H9 (cell line): ENCODE measurements at regions not wholly inside any gene's neighbourhood (a gene's known extent, or its start where the extent isn't known, plus 50 kb on each side); places are given as distances from the start of the nearest gene placed in this dataset.

Experiments used
- DNase-seq: peaks from one replicate; pipeline ENCODE4 v3.0.0-alpha.2; 2017
- H2AFZ ChIP-seq: one replicate; pipeline ENCODE4 v1.6.1; 2013; ENCODE audit warnings: mild to moderate bottlenecking, low read length, control low read depth, moderate library complexity
- H2AK5ac ChIP-seq: 2 replicates; pipeline ENCODE4 v1.6.1; 2013; ENCODE audit warnings: low read length, control low read depth, mixed read lengths; ENCODE audit not compliant: insufficient read length
- H2BK120ac ChIP-seq: one replicate; pipeline ENCODE4 v1.6.1; 2013; ENCODE audit warnings: low read depth, mild to moderate bottlenecking, low read length, control low read depth, inconsistent platforms; ENCODE audit not compliant: poor library complexity, severe bottlenecking
- H2BK12ac ChIP-seq: 2 replicates; pipeline ENCODE4 v1.6.1; 2013; ENCODE audit warnings: low read length, control low read depth, mixed read lengths, low read depth; ENCODE audit not compliant: insufficient read length
- H2BK15ac ChIP-seq: 2 replicates; pipeline ENCODE4 v1.6.1; 2013; ENCODE audit warnings: low read depth, low read length, control low read depth
- H2BK20ac ChIP-seq: one replicate; pipeline ENCODE4 v1.6.1; 2013; ENCODE audit warnings: low read depth, mild to moderate bottlenecking, low read length, control low read depth, inconsistent platforms; ENCODE audit not compliant: poor library complexity, severe bottlenecking
- H2BK5ac ChIP-seq: 2 replicates; pipeline ENCODE4 v1.6.1; 2013; ENCODE audit warnings: low read length, control low read depth, mixed read lengths; ENCODE audit not compliant: insufficient read length
- H3K14ac ChIP-seq: 2 replicates; pipeline ENCODE4 v1.6.1; 2013; ENCODE audit warnings: low read length, control low read depth; ENCODE audit not compliant: insufficient read depth
- H3K18ac ChIP-seq: 2 replicates; pipeline ENCODE4 v1.6.1; 2013; ENCODE audit warnings: low read depth, mild to moderate bottlenecking, mixed read lengths, low read length, control low read depth; ENCODE audit not compliant: insufficient read length
- H3K23ac ChIP-seq: 2 replicates; pipeline ENCODE4 v1.6.1; 2013; ENCODE audit warnings: low read length, control low read depth, mixed read lengths, low read depth; ENCODE audit not compliant: insufficient read length
- H3K23me2 ChIP-seq: 2 replicates; pipeline ENCODE4 v1.6.1; 2013; ENCODE audit warnings: low read depth, mild to moderate bottlenecking, mixed read lengths, low read length, control low read depth; ENCODE audit not compliant: insufficient read length, poor library complexity, severe bottlenecking
- H3K27ac ChIP-seq: 2 replicates; pipeline ENCODE4 v1.5.1; 2013; ENCODE audit warnings: low read length, control low read depth, mixed read lengths, low read depth; ENCODE audit not compliant: insufficient read length
- H3K27me3 ChIP-seq: 2 replicates; pipeline ENCODE4 v1.6.1; 2013; ENCODE audit warnings: low read length, control low read depth, inconsistent platforms; ENCODE audit not compliant: insufficient read depth
- H3K4ac ChIP-seq: 2 replicates; pipeline ENCODE4 v1.6.1; 2013; ENCODE audit warnings: low read depth, mild to moderate bottlenecking, control low read depth, inconsistent platforms, low read length, moderate library complexity
- H3K4me1 ChIP-seq: 2 replicates; pipeline ENCODE4 v1.6.1; 2013; ENCODE audit warnings: low read length, control low read depth, inconsistent platforms; ENCODE audit not compliant: insufficient read depth
- H3K4me2 ChIP-seq: 2 replicates; pipeline ENCODE4 v1.6.1; 2013; ENCODE audit warnings: low read length, control low read depth, mixed read lengths; ENCODE audit not compliant: insufficient read length, insufficient read depth
- H3K56ac ChIP-seq: 2 replicates; pipeline ENCODE4 v1.6.1; 2013; ENCODE audit warnings: low read depth, mild to moderate bottlenecking, mixed read lengths, low read length, control low read depth; ENCODE audit not compliant: insufficient read length
- H3K79me1 ChIP-seq: 2 replicates; pipeline ENCODE4 v1.6.1; 2013; ENCODE audit warnings: low read depth, mild to moderate bottlenecking, moderate library complexity, low read length, control low read depth, inconsistent platforms; ENCODE audit not compliant: insufficient read depth, poor library complexity, severe bottlenecking
- H3K79me2 ChIP-seq: 2 replicates; pipeline ENCODE4 v1.6.1; 2013; ENCODE audit warnings: low read length, control low read depth, inconsistent platforms; ENCODE audit not compliant: insufficient read depth
- H3K9ac ChIP-seq: 2 replicates; pipeline ENCODE4 v1.6.1; 2013; ENCODE audit warnings: low read length, control low read depth, mixed read lengths; ENCODE audit not compliant: insufficient read length; ENCODE audit errors: extremely low read depth
- H3K9me3 ChIP-seq: one replicate; pipeline ENCODE4 v1.6.1; 2013; ENCODE audit warnings: low read depth, low read length, inconsistent platforms; ENCODE audit not compliant: control insufficient read depth
- H3T11ph ChIP-seq: one replicate; pipeline ENCODE4 v1.6.1; 2013; ENCODE audit warnings: mild to moderate bottlenecking, low read length, control low read depth, inconsistent platforms
- H4K20me1 ChIP-seq: one replicate; pipeline ENCODE4 v1.6.1; 2013; ENCODE audit not compliant: control insufficient read depth, insufficient read length, insufficient read depth
- H4K5ac ChIP-seq: 2 replicates; pipeline ENCODE4 v1.6.1; 2013; ENCODE audit warnings: low read depth, mild to moderate bottlenecking, mixed read lengths, low read length, control low read depth; ENCODE audit not compliant: insufficient read length
- H4K8ac ChIP-seq: replicated peaks from 2 replicates; pipeline ENCODE4 v1.6.1; 2013; ENCODE audit warnings: low read length, control low read depth, mixed read lengths, low read depth; ENCODE audit not compliant: insufficient read length
- H4K91ac ChIP-seq: 2 replicates; pipeline ENCODE4 v1.6.1; 2013; ENCODE audit warnings: low read depth, mild to moderate bottlenecking, moderate library complexity, mixed read lengths, low read length, control low read depth; ENCODE audit not compliant: insufficient read length
- H3K27ac Mint-ChIP-seq, 3 experiments: 2 replicates in 2 of 3; 3 replicates in 1 of 3; pipeline ENCODE4 v1.8.0; 2020 to 2021; ENCODE audit warnings: mixed read lengths in 3 of 3, mild to moderate bottlenecking in 1 of 3, moderate library complexity in 1 of 3
- H3K27me3 Mint-ChIP-seq: 2 replicates; pipeline ENCODE4 v1.8.0; 2021; ENCODE audit warnings: low read depth, mild to moderate bottlenecking, moderate library complexity, mixed read lengths
- H3K36me3 Mint-ChIP-seq, 3 experiments: 2 replicates in 2 of 3; 3 replicates in 1 of 3; pipeline ENCODE4 v1.8.0; 2020 to 2021; ENCODE audit warnings: low read depth in 3 of 3, mixed read lengths in 3 of 3; ENCODE audit not compliant: insufficient read depth in 1 of 3
- H3K4me1 Mint-ChIP-seq, 2 experiments: 2 replicates each; pipeline ENCODE4 v1.8.0; 2020; ENCODE audit warnings: mixed read lengths in 2 of 2
- H3K4me3 Mint-ChIP-seq, 2 experiments: 2 replicates in 1 of 2; 3 replicates in 1 of 2; pipeline ENCODE4 v1.8.0; 2020 to 2021; ENCODE audit warnings: mild to moderate bottlenecking in 2 of 2, mixed read lengths in 2 of 2, moderate library complexity in 1 of 2
- H3K9me3 Mint-ChIP-seq, 2 experiments: 2 replicates in 1 of 2; 3 replicates in 1 of 2; pipeline ENCODE4 v1.8.0; 2020; ENCODE audit warnings: mild to moderate bottlenecking in 2 of 2, mixed read lengths in 2 of 2, moderate library complexity in 1 of 2
- CTCF ChIP-seq: fragments of 200-600 bp; sonication (generic); conservative IDR thresholded peaks from 3 replicates; pipeline ENCODE4 v1.8.0; 2021; ENCODE audit warnings: antibody characterized with exemption, mild to moderate bottlenecking
- WGBS: extraction: QIAGEN DNeasy Blood & Tissue Kit; methylation state at CpG from one replicate; pipeline ENCODE4 v1.1.7; 2013; ENCODE audit warnings: missing lambda C conversion rate, low lambda C conversion rate, mixed read lengths; ENCODE audit not compliant: insufficient read length; ENCODE audit errors: extremely low coverage; 5-methylcytosine and 5-hydroxymethylcytosine counted together

- Histone ChIP-seq H4K8ac (no peak overlapping the region), H2BK5ac (no peak overlapping the region), H3T11ph (no peak overlapping the region), H3K4me2 (no peak overlapping the region), H4K20me1 (no peaks in the 10 kb centered on the region), H3K56ac (no peak overlapping the region), H3K79me1 (no peaks in the 10 kb centered on the region), H3K9ac (no peak overlapping the region), H3K4me1 (no peaks in the 10 kb centered on the region), H2BK12ac (no peak overlapping the region), H3K18ac (no peak overlapping the region), H3K4ac (no peak overlapping the region), H2AK5ac (no peak overlapping the region), H4K91ac (no peak overlapping the region), H2BK120ac (no peak overlapping the region), H3K23ac (no peak overlapping the region), H3K9me3 (no peaks in the 10 kb centered on the region), H3K14ac (no peak overlapping the region), H2AFZ (no peak overlapping the region), H2BK15ac (no peak overlapping the region), H3K79me2 (no peaks in the 10 kb centered on the region), H3K27me3 (no peaks in the 10 kb centered on the region), H3K27ac (no peak overlapping the region), H4K5ac (no peak overlapping the region), H3K23me2 (no peaks in the 10 kb centered on the region), H2BK20ac (no peak overlapping the region)
- H3K27me3 Mint-ChIP-seq: no peaks in the 10 kb centered on the region; the same call in 1 of the 2 replicates
- no peak for DNase-seq
- WGBS: no CpG with 5 or more reads among the region's 3 CpGs
- H3K4me3 Mint-ChIP-seq: no peak overlapping the region
- no peak for TF ChIP-seq CTCF
- peaks cover 2 to 3% of the 10 kb centered on the region in 2 experiments for H3K4me1 Mint-ChIP-seq
- H3K9me3 Mint-ChIP-seq: peaks cover 4 to 8% of the 10 kb centered on the region in 2 experiments
- H3K36me3 Mint-ChIP-seq: peaks cover 0 to 5% (median 0%) of the 10 kb centered on the region in 3 experiments; a peak in 3 of 7 replicates
- no peak overlapping the region for H3K27ac Mint-ChIP-seq
These were observed 56.9 kb upstream of the ASB17 start for GRCh38 chr1:75989121-75989520.
